Esophagus muscularis mucosa (tissue), 4 donors: ENCODE measurements at regions not wholly inside any gene's neighbourhood (a gene's known extent, or its start where the extent isn't known, plus 50 kb on each side); places are given as distances from the start of the nearest gene placed in this dataset.

Experiments used
- EP300 ChIP-seq: sonication (generic); formaldehyde crosslinking; IDR thresholded peaks from one replicate; pipeline ENCODE4 v1.6.1; 2017; ENCODE audit warnings: antibody characterized with exemption
- POLR2A ChIP-seq: fragments of 450-650 bp; IDR thresholded peaks from one replicate; pipeline ENCODE4 v1.6.1; 2017; ENCODE audit warnings: antibody characterized with exemption, moderate library complexity, mild to moderate bottlenecking, low read depth
- TF ChIP-seq, protein P1 (sequence below), 3 experiments: fragments of 200-600 bp in 2 of 3; fragments of 450-650 bp in 1 of 3; sonication (generic) in 2 of 3; IDR thresholded peaks; one replicate each; pipeline ENCODE4 v1.5.1; 2017 to 2019; ENCODE audit warnings: antibody characterized with exemption in 3 of 3, mild to moderate bottlenecking in 2 of 3, moderate library complexity in 1 of 3

DNA sequence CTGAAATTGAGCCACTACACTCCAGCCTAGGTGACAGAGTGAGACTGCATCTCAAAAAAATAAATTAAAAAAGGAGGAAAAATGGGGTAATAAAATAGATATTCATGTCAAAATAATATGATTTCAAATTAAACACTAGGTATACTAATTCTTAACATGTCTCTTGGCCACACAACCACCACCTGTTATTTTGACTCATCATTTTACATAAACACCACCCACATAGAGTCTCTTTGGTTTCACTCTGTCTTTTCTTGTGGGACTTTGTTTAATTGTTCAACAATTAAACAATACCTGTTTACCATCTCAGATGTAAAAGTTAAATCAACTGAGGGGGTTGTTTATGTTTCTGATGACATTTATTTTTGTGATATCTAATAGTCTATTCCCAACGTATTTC is 476.8 kb upstream of the ADGRB3 start:
- TF ChIP-seq EP300, result no peak
- no peak for TF ChIP-seq POLR2A
- TF ChIP-seq, protein P1, sequence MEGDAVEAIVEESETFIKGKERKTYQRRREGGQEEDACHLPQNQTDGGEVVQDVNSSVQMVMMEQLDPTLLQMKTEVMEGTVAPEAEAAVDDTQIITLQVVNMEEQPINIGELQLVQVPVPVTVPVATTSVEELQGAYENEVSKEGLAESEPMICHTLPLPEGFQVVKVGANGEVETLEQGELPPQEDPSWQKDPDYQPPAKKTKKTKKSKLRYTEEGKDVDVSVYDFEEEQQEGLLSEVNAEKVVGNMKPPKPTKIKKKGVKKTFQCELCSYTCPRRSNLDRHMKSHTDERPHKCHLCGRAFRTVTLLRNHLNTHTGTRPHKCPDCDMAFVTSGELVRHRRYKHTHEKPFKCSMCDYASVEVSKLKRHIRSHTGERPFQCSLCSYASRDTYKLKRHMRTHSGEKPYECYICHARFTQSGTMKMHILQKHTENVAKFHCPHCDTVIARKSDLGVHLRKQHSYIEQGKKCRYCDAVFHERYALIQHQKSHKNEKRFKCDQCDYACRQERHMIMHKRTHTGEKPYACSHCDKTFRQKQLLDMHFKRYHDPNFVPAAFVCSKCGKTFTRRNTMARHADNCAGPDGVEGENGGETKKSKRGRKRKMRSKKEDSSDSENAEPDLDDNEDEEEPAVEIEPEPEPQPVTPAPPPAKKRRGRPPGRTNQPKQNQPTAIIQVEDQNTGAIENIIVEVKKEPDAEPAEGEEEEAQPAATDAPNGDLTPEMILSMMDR (IDR thresholded peaks at IDR 0.05), result no peak
